GM12865 (cell line): ENCODE measurements at regions not wholly inside any gene's neighbourhood (a gene's known extent, or its start where the extent isn't known, plus 50 kb on each side); places are given as distances from the start of the nearest gene placed in this dataset.

Source experiments
- DNase-seq: peaks from one replicate; pipeline ENCODE4 v3.0.0; 2010; ENCODE audit warnings: low read depth
- H3K4me3 ChIP-seq: 2 replicates; pipeline ENCODE4 v1.5.1; 2011; ENCODE audit warnings: mild to moderate bottlenecking, low read depth, low read length, control low read depth
- TF ChIP-seq, protein P1 (sequence below): IDR thresholded peaks from 2 replicates; pipeline ENCODE4 v1.5.1; 2011; ENCODE audit warnings: low read length, control low read depth, low read depth, inconsistent platforms; ENCODE audit not compliant: insufficient read depth; ENCODE audit errors: missing control alignments

DNA sequence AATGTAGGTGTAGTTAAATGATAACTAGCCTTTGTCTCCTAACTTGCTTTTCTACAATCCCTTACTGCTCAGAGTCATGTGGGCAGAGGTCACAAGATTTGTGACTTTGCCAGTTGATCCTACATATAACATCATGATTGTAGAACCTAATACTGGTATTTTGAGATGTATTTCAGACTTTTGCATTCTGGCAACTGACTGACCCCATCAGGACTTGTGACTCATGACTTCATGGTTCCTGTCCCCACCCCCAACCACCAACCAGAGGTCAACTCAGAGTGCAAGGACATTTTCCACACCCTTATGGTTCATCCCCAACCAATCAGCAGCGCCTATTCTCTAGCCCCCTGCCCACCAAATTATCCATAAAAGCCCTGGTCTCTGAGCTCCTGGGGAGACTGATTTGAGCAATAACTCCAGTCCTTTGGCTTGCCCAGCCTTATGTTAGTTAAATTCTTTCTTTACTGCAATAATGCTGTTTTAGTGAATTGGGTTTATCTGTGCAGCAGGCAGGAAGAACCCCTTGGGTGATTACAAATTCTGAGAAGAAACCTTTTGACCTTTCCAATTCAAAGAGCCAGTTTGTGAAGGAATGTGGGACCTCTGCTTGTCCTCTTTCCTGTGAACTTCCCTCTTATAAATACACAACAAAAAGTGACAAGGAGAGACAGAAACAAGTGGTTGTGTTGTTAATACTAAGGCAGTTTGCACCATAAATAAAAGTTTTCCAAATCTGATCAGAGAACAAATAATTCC, 588.7 kb downstream of the UTRN start:
- TF ChIP-seq, protein P1, sequence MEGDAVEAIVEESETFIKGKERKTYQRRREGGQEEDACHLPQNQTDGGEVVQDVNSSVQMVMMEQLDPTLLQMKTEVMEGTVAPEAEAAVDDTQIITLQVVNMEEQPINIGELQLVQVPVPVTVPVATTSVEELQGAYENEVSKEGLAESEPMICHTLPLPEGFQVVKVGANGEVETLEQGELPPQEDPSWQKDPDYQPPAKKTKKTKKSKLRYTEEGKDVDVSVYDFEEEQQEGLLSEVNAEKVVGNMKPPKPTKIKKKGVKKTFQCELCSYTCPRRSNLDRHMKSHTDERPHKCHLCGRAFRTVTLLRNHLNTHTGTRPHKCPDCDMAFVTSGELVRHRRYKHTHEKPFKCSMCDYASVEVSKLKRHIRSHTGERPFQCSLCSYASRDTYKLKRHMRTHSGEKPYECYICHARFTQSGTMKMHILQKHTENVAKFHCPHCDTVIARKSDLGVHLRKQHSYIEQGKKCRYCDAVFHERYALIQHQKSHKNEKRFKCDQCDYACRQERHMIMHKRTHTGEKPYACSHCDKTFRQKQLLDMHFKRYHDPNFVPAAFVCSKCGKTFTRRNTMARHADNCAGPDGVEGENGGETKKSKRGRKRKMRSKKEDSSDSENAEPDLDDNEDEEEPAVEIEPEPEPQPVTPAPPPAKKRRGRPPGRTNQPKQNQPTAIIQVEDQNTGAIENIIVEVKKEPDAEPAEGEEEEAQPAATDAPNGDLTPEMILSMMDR = no peak
- H3K4me3 ChIP-seq = no peak overlapping the region
- no peak for DNase-seq

DNA sequence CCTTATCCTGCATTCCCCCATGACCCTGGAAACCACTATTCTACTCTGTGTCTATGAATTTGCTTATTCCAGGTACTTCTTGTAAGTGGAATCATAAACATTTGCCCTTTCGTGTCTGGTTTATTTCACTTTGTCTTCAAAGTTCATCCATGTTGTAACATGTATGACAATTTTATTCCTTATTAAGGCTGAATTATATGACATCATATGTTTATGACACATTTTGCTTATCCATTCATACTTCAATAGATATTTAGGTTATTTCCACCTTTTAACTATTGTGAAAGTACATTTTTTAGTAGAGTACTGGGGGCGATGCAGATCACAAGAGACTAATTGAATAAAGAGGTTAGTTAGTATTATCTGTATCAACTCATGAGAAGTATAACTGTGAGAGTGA, 591.6 kb downstream of the UTRN start:
- H3K4me3 ChIP-seq = no peak overlapping the region
- TF ChIP-seq, protein P1 = no peak
- no peak for DNase-seq

DNA sequence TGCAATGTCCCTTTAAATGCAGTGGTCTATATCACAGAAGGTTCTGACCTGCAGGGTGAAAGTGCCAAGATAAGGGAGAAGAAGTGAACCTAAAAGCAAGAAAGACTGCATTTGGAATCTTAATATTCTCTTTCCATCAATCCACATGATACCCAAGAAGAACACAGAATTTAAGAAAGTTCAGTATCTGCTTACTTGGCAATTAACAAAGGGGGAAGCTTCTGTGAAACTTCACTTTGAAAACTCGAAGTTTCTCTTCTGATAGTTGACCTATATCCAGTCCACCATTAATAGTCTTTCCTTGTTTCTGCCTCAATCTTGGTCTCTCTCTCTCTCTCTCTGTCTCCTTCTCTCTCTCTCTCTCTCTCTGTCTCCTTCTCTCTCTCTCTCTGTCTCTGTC, 592.0 kb downstream of the UTRN start:
- TF ChIP-seq, protein P1 = no peak
- H3K4me3 ChIP-seq = no peak overlapping the region
- no peak for DNase-seq

DNA sequence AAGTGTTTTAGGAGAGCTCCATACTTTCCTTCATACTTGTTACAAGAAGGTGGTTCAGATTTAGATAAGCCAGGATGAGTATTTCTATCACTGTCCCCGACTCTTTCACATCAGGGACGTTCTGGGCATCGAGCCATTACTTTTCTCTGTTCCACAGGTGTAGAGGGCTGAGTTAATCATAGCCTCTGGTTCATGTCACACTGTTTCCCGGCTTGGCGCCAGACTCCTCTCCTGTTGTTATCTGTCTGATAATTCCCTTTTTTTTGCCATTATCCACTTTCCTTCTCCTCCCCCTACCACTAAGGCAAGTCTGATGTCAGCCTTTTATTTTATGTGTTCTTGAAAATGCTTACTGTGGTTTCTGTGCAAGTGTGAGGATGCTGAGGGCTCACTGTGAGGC, 593.4 kb downstream of the UTRN start:
- no peak overlapping the region for H3K4me3 ChIP-seq
- TF ChIP-seq, protein P1 = no peak
- DNase-seq = no peak

DNA sequence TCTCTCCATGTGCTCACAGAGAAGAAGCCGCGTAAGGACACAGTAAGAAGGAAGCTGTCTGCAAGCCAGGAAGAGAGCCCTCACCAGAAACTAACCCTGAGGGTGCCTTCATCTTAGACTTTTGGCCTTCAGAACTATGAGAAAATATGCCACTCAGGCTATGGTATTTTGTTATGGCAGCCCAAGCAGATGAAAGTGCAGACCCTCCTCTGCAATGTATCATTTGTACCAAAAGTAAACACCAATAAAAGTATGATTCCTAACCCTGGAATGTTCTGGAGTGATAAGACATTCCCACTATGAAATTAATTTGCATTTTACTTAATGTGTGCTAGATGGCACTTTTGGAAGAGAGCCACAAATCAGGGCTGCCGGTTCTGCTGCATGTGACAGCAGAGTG, 594.3 kb downstream of the UTRN start:
- DNase-seq = no peak
- H3K4me3 ChIP-seq = no peak overlapping the region
- TF ChIP-seq, protein P1 = no peak

DNA sequence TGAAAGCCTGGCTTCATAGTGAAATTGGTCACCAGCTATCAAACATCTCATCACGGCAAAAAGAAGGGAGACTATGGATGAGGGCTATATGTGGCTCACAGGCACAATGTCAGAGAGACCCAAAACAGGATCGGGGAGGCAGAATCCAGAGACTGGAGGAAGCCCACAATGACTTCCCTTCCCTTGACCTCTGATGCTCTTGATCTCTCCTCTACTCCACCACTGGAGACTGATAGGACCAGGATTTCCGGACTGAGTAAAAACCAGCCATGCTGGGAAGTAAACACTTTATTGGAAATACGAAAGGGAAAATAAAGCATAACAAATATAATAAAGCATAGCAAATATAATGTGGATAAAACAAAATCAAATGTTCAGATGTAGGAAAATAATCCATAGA, 597.3 kb downstream of the UTRN start:
- TF ChIP-seq, protein P1 = no peak
- no peak overlapping the region for H3K4me3 ChIP-seq
- DNase-seq = no peak

DNA sequence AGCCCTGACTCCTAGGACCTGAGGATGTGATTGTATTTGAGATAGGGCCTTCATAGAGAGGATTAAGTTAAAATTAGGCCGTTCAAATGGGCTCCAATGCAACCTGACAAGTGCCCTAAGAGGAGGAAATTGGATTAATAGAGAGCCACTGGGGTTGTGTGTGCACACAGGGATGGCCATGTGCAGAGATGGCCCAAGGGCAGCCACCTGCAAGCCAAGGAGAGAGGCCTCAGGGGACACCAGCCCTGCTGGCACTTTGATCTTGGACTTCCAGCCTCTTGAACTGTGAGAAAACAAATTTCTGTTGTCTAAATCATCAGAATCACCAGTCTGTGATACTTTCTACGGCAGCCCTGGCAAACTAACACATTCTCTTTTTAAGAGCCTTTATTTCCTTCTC, 598.8 kb downstream of the UTRN start:
- no peak for DNase-seq
- TF ChIP-seq, protein P1 = no peak
- H3K4me3 ChIP-seq = no peak overlapping the region
